ENCODE measurements at regions not wholly inside any gene's neighbourhood (a gene's known extent, or its start where the extent isn't known, plus 50 kb on each side); places are given as distances from the start of the nearest gene placed in this dataset.

DNA sequence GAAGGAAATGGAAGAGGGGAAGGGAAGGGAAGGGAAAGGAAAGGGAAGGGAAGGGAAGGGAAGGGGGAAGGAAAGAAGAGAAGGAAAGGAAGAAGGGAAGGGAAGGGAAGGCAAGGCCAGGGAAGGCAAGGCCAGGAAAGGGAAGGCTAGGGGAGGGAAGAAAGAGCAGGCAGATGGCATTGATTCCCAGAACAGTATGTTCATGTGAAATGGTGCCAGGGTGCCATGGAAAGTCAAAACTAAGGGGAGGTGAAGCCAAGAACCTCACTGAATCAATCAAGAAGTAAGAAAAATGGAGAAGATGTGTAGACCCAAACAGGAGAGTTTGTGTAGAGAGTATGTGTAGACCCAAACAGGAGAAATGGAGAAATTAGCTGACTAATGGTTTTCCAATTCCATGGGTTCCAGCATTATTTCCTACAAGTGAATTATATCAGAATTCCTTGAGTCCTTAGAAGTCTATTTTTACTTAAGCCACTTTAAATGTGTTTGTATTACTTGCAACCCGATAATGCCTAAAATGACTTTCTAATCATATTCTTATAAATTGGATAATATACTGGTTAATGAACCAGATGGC lies 367.6 kb downstream of the TXNL1 start:
- no peak for DNase-seq

DNA sequence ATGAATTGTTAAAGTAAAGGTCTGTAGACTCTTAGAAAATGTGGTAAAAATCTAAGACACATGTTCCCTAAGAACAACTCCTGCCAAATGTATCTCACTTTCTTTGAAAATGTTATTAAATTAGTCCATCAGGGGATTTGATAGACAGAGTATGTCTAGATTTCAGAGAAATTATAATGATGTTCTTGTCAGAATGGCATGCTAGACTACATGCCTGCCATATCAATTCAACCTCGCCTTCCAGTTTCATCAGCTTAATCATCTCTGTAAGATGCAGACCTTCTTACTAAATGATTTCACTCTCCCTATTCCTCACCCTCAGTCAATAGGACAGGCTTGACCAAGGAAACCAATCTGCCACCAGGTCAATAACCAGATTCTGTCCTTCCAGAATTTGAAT lies 368.4 kb downstream of the TXNL1 start:
- no peak for DNase-seq

DNA sequence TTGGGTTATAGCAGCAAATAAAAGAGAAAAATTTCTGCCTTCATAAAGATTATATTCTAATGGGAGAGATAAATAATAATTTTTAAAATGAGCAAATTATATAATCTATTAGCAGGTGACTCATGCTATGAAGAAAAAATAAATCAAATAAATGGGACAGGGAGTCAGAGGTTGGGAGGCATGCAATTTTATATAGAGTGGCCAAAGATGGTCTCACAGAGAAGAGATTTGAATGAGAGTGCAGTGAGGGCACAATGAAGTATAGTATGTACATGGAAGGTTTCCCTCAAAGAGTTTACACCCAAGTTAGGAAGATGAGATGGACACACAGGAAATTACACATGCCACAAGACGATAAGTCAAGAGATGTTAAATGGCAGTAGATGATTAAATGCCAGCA lies 369.4 kb downstream of the TXNL1 start:
- no peak for DNase-seq

GRCh38 chr18:56267334-56267733 lies 371.1 kb downstream of the TXNL1 start:
- DNase-seq = no peak

DNA sequence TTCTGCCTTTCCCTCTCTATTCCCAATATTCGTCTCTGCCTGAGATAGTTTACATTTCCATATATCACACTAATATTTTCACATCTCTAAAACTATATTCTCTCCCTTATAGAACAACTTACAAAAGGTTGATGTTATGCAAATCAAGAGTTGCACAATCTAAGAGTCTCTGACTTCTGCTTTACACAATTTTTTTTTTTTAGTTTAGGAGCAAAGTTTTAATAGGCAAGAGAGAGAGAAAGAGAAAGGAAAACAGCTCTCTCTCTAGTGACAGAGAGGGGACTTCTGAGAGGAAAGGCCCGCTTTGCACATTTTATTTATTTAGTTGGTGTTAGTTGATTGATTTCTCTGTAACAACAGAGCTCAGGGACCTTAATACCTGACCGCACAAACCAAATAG lies 380.2 kb downstream of the TXNL1 start:
- no peak for DNase-seq

- no peak for DNase-seq
These were observed 381.2 kb downstream of the TXNL1 start for GRCh38 chr18:56257205-56257604.

DNA sequence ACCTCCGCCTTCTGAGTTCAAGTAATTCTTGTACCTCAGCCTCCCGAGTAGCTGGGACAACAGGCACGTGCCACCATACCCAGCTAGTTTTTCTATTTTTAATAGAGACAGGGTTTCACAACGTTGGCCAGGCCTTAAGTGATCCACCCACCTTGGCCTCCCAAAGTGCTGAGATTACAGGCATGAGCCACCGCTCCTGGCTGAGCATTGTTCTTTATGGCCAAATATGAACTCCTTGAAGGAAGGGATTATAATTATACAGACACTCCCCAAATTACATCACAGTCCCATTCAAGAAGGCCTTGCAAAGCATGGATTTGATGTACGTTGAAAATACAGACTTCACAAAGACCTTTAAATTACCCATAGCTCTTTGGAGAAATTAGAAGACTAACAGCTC lies 381.7 kb downstream of the TXNL1 start:
- no peak for DNase-seq

DNA sequence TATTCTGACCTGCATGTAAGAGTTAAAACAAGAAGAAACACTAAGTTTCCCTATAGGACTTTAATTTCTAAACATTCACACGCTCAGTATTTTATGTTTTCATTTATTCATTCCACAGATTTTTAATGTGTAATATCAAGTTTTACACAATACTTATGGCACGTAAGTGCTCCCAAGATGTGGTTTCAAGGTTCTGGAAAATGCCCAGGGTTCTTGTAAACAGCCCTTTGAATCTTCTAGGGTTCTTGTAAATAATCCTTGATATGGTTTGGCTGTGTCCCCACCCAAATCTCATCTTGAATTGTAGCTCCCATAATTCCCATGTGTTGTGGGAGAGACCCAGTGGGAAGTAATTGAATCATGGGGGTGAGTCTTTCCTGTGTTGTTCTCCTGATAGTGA lies 383.0 kb downstream of the TXNL1 start:
- DNase-seq = no peak

DNA sequence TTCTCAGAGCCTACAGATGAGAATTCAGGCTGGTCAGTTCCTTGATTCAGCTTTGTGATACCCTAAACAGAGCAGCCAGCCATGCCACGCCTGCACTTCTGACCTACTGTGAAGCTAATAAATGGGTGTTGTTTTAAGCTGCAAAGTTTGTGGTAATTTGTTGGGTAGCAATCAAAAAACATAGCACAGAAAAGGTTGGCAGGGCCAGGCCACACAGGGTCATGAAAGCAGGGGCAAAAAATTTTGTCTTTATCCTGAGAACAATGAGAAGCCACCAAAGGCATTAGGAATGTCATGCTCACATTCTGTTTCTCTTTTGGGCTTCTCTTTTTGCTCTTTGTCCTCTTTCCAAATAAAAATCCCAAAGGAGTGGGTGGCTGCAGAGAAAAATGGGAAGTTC lies 385.9 kb downstream of the TXNL1 start:
- no peak for DNase-seq

- no peak for DNase-seq
These were observed 389.7 kb downstream of the TXNL1 start for GRCh38 chr18:56248610-56249235.

DNA sequence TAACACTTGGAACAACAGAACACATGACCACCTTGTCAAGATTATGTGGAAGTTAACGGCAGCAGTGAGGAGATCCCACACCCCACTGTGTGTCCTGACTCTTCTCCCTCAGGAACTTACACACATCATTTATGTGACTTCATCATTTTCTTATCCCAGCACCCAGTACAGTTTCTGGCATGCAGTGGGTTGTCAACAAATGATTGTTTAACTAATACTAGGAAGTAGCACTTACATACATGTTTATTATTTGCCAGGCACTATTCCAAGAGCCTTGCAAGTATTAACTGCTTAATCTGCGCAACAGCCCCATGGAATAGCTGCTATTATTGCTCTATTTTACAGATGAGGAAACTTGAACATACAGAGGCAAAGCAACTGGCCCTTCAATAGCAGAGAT lies 391.5 kb downstream of the TXNL1 start:
- no peak for DNase-seq

DNA sequence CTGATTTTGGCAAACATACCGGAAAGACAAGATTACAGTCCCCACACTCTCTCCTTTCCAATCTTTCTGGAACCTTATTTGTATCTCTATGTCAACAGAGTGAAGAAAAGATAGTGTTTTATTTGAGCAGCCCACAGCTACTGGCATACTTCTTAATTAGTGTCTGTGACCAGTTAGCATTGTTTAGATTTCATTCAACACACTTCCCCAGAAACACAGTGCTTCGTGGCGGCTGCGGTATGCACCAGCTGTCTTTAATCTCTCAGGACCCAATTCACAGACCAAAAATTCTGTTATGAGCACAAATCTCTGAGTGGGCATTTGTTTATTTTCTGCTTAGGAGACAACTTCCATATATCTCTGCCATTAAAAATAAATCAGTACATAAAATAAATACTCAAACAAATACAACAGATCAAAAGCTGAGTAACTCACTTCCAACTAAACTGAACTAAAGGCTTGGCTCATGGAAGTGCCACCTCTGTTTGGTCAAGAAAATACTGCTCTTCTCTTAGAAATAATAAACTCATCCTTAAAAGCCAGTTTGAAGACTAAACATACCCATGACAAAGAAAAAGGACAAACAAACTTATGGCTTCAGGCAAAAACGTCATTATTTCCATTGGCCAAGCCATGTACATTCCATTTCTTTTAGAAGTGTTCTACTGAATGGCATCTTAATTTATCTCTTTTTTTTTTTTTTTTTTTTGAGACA lies 392.4 kb downstream of the TXNL1 start:
- no peak for DNase-seq

DNA sequence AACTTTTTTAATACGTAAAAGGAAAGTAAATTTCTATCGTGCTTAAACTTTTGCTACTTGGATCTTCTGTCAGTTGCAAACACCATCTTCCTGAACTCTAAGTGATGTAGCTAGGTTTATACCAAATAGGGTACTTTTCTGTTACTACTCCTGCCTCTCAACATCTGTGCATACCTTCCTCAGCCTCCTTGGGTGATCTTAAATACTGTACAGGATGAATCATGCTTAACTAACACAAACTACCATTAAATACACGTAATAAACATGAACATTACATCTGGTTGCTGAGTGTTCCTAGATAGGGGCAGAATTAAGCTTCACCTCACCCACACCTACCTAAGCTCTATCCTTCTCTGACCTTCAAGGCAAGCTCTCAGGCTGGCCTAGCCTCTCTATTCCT lies 398.0 kb downstream of the TXNL1 start:
- no peak for DNase-seq

- no peak for DNase-seq
These were observed 399.8 kb downstream of the TXNL1 start for GRCh38 chr18:56238576-56238975.

DNA sequence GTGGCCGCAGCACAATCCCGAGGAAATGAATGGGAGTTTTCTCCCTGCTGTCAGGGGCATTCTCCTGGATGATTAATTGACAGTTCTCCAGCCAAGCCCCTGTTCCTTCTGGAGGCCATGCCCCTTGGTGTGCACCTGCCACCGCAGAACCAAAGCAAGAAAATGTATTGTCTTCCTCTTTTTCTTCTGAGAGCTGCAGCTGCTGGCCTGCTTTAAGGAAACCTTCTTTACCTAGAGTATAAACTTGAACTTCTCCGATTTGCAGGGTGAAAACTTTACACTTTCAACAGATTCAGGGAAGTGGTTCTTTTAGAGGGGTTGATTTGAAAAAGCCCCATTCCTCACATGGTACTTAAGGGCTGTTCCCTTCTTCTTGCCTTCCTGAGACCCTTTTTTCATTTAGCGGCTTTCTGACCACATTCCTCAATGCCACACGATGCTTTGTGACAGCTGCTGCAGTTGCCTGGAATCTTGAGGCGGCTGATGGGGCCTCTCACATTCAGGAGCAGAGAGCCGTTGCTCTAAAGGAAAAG lies 402.8 kb downstream of the TXNL1 start:
- DNase-seq = no peak

GRCh38 chr18:56235071-56235470 lies 403.3 kb downstream of the TXNL1 start:
- DNase-seq = no peak

DNA sequence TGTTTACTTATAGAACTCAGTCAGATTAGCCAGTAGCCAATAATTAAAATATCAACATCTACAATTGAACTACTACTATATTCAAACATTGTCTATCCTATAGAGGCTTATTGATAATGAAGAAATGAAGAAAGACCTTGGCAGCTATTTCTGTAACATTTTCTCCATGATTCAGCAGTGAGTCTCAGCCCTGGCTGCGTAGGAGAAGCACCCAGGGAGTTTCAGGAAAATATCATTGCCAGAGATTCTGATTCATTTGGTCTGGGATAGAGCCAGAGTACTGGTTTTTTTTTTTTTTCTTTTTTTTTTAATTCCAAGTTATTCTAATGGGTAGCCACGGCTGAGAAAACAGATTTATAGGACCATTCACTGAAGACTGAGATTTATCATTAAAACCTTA lies 404.8 kb downstream of the TXNL1 start:
- no peak for DNase-seq

DNA sequence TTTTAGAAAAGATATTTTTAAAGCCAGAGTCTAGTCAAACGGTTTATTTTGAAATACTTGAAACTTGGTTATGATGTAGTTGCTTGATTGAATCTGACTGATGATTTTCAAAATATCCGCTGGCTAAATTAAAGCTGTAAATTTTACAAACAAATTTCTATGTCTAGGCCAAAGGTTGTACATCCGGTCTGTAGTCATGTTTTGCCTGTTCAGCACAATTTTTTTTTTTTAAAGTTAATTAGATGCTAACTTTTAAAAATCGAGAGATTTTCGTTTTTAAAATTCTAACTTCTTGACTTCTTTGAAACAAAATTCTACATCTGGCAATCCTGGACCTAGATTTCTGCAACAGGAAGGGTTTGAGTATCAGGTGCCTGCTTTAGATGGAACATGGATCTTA lies 412.4 kb downstream of the TXNL1 start:
- no peak for DNase-seq

GRCh38 chr18:56224669-56225561 lies 413.5 kb downstream of the TXNL1 start:
- DNase-seq = no peak

DNA sequence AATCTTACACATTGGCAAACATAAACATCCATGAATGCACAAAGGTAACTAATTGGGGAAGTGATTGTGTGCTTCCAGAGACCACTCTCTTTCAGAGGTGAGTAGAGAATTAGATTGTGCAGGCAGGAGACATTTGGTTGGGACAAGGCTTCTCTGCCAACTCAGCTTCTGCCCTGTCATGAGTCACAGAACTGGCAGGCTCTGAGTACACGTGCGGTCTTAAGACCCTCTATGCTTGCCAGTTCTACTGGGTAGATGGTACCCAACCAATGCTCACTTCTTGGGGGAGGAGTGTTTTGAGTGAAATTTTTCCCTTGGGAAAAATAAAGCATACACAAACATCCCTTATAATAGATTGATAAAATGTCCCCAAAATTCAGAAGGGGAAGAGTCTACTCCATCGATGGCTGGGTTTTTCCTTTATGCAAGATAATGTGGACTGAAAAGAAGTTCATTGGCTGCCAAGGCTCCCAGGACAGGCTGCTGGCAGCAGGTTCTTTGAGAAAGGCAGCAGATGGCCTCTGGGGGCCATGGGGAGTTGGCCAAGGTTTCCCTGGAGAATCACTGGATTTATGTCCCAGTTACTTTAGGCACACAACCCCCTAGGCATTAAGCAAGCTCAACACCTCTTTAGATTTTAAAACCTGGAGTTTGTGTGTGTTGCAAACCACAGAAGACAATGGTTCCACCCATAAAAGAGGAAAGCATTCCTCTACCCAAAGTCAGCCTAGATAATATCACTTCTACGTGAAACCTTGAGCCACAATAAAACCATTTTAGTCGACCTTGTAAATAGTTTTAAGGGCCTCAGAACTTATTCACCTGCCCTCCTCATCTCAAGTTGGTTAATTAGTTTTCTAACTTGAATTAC lies 417.0 kb downstream of the TXNL1 start:
- no peak for DNase-seq

DNA sequence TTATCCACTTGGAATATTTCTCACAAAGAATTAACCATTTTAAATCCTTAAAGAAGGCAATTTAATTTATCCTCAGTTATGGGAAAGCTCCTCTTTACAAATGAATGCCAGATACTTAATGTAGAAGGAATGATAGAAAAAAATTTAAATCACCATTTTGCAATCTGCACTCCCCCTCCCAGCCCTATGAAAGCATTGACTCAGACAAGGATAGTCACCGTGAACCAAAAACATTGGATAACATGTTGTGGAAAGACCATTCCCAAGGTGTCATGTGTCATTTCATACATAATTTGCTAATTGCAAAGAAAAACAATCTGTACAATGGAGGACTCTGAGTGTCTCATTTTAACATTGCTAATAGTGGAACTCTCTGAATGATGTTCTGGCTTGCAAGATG lies 421.0 kb downstream of the TXNL1 start:
- no peak for DNase-seq

GRCh38 chr18:56214706-56215105 lies 423.7 kb downstream of the TXNL1 start:
- no peak for DNase-seq
